ENCODE measurements at regions not wholly inside any gene's neighbourhood (a gene's known extent, or its start where the extent isn't known, plus 50 kb on each side); places are given as distances from the start of the nearest gene placed in this dataset.

- H3K27me3 ChIP-seq (ENCODE audit: insufficient read depth, low read length), result no peaks in the 10 kb centered on the region
- H4K91ac ChIP-seq (ENCODE audit: insufficient read length, low read depth, low read length), result no peak overlapping the region
- H3K9me3 ChIP-seq (ENCODE audit: control insufficient read depth, low read depth, low read length), result no peaks in the 10 kb centered on the region
- H3K27ac ChIP-seq (ENCODE audit: insufficient read length, low read depth, low read length), result no peak overlapping the region
- WGBS (ENCODE audit: extremely low coverage, insufficient read length, low lambda C conversion rate), result no CpG with 5 or more reads among the region's 5 CpGs
- no peak overlapping the region for H2BK15ac ChIP-seq (ENCODE audit: low read depth, low read length)
- no peak overlapping the region for H3K18ac ChIP-seq (ENCODE audit: insufficient read length, low read depth, low read length)
- H3K4me1 ChIP-seq (ENCODE audit: insufficient read depth, low read length), result no peaks in the 10 kb centered on the region
- no peaks in the 10 kb centered on the region for H3K4me1 Mint-ChIP-seq
- H3K4me3 Mint-ChIP-seq, result no peak overlapping the region
- no peak overlapping the region for H3K23ac ChIP-seq (ENCODE audit: insufficient read length, low read depth, low read length)
- no peaks in the 10 kb centered on the region for H4K20me1 ChIP-seq (ENCODE audit: control insufficient read depth, insufficient read depth, insufficient read length)
- no peak overlapping the region for H2AFZ ChIP-seq (ENCODE audit: low read length)
- H2BK120ac ChIP-seq (ENCODE audit: low read depth, low read length, poor library complexity, severe bottlenecking), result no peak overlapping the region
- H3K56ac ChIP-seq (ENCODE audit: insufficient read length, low read depth, low read length), result no peak overlapping the region
- no peak overlapping the region for H3T11ph ChIP-seq (ENCODE audit: low read length)
- no peak overlapping the region for H2BK20ac ChIP-seq (ENCODE audit: low read depth, low read length, poor library complexity, severe bottlenecking)
- no peaks in the 10 kb centered on the region for H3K9me3 Mint-ChIP-seq
- no peak overlapping the region for H4K8ac ChIP-seq (replicated peaks; ENCODE audit: insufficient read length, low read depth, low read length)
- TF ChIP-seq CTCF (conservative IDR thresholded peaks at IDR 0.05), result no peak
- no peaks in the 10 kb centered on the region for H3K79me2 ChIP-seq (ENCODE audit: insufficient read depth, low read length)
- H2BK12ac ChIP-seq (ENCODE audit: insufficient read length, low read depth, low read length), result no peak overlapping the region
- no peak overlapping the region for H3K9ac ChIP-seq (ENCODE audit: extremely low read depth, insufficient read length, low read length)
- DNase-seq, result no peak
- no peak overlapping the region for H2BK5ac ChIP-seq (ENCODE audit: insufficient read length, low read length)
- H3K14ac ChIP-seq (ENCODE audit: insufficient read depth, low read length), result no peak overlapping the region
- H3K23me2 ChIP-seq (ENCODE audit: insufficient read length, low read depth, low read length, poor library complexity, severe bottlenecking), result no peaks in the 10 kb centered on the region
- H2AK5ac ChIP-seq (ENCODE audit: insufficient read length, low read length), result no peak overlapping the region
- H3K27ac Mint-ChIP-seq, result no peak overlapping the region
- H3K27me3 Mint-ChIP-seq (ENCODE audit: low read depth), result no peaks in the 10 kb centered on the region; the same call in 1 of the 2 replicates
- no peak overlapping the region for H3K4ac ChIP-seq (ENCODE audit: low read depth, low read length)
- no peaks in the 10 kb centered on the region for H3K79me1 ChIP-seq (ENCODE audit: insufficient read depth, low read depth, low read length, poor library complexity, severe bottlenecking)
- no peak overlapping the region for H3K4me2 ChIP-seq (ENCODE audit: insufficient read depth, insufficient read length, low read length)
- no peak overlapping the region for H4K5ac ChIP-seq (ENCODE audit: insufficient read length, low read depth, low read length)
- H3K36me3 Mint-ChIP-seq (ENCODE audit: insufficient read depth in 1 of 3, low read depth in 3 of 3), result no peaks in the 10 kb centered on the region
Observed at GRCh38 chr10:80000541-80000940, 51.6 kb upstream of the SFTPD start.

Measured in H9 (cell line).